ENCODE measurements at regions not wholly inside any gene's neighbourhood (a gene's known extent, or its start where the extent isn't known, plus 50 kb on each side); places are given as distances from the start of the nearest gene placed in this dataset.

- no peak for TF ChIP-seq POLR2AphosphoS5 (IDR thresholded peaks at IDR 0.05)
- TF ChIP-seq CTCF (IDR thresholded peaks at IDR 0.05) = no peak
- no peak for TF ChIP-seq POLR2A (IDR thresholded peaks at IDR 0.05)
Measured at GRCh38 chr2:7584017-7584416, 666.8 kb downstream of the RNF144A start.
